ENCODE measurements at regions not wholly inside any gene's neighbourhood (a gene's known extent, or its start where the extent isn't known, plus 50 kb on each side); places are given as distances from the start of the nearest gene placed in this dataset.

GRCh38 chr2:215615067-215615802 is 179.4 kb upstream of the FN1 start:
- TF ChIP-seq CTCF (IDR thresholded peaks at IDR 0.05; ENCODE audit: low read depth, low read length, missing control alignments), result no peak
- H3K4me3 ChIP-seq (replicated peaks; ENCODE audit: low read depth, low read length), result no peak overlapping the region
- DNase-seq (ENCODE audit: extremely low read depth, low read depth), result no peak

DNA sequence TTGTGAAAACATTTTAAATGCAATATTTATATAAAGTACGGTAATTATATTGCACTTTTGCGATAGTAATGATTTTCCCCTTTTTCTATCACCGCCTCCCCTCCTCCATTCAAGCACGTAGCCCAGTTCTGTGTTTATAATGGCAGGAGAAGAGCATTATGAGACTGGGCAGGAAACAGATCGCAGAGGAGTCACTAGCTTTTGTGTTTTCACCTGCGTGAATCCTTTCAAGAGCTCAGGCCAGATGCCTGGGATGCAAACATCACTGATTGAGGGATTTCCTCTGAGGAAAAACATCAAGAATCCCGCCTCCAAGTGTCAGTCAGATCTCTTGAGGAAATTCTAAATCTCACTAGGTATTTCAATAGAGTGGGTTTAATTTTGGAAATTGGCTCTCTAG is 178.4 kb upstream of the FN1 start:
- no peak for TF ChIP-seq CTCF (IDR thresholded peaks at IDR 0.05; ENCODE audit: low read depth, low read length, missing control alignments)

DNA sequence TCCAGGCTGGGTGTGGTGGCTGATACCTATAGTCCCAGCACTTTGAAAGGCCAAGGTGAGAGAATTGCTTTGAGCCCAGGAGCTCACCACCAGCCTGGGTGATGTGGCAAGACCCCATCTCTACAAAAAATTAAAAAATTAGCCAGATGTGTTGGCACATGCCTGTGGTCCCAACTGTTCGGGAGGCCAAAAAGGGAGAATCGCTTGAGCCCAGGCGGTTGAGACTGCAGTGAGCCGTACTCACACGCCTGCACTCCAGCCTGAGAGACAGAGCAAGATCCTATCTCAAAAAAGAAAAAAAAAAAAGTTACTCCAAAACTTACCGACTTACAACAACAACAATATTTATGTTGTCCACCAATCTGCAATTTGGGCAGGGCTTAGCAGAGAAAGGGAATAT is 178.0 kb upstream of the FN1 start:
- no peak overlapping the region for H3K4me3 ChIP-seq (replicated peaks; ENCODE audit: low read depth, low read length)
- no peak for DNase-seq (ENCODE audit: extremely low read depth, low read depth)
- no peak for TF ChIP-seq CTCF (IDR thresholded peaks at IDR 0.05; ENCODE audit: low read depth, low read length, missing control alignments)

More for the DNA sequence above, 178.4 kb upstream of the FN1 start:
- no peak for DNase-seq (ENCODE audit: extremely low read depth, low read depth)
- no peak overlapping the region for H3K4me3 ChIP-seq (replicated peaks; ENCODE audit: low read depth, low read length)

GRCh38 chr2:215613280-215613679 is 177.4 kb upstream of the FN1 start:
- no peak for DNase-seq (ENCODE audit: extremely low read depth, low read depth)
- H3K4me3 ChIP-seq (replicated peaks; ENCODE audit: low read depth, low read length), result no peak overlapping the region
- TF ChIP-seq CTCF (IDR thresholded peaks at IDR 0.05; ENCODE audit: low read depth, low read length, missing control alignments), result no peak

GRCh38 chr2:215612786-215613185 is 176.9 kb upstream of the FN1 start:
- TF ChIP-seq CTCF (IDR thresholded peaks at IDR 0.05; ENCODE audit: low read depth, low read length, missing control alignments), result no peak
- H3K4me3 ChIP-seq (replicated peaks; ENCODE audit: low read depth, low read length), result no peak overlapping the region
- no peak for DNase-seq (ENCODE audit: extremely low read depth, low read depth)

DNA sequence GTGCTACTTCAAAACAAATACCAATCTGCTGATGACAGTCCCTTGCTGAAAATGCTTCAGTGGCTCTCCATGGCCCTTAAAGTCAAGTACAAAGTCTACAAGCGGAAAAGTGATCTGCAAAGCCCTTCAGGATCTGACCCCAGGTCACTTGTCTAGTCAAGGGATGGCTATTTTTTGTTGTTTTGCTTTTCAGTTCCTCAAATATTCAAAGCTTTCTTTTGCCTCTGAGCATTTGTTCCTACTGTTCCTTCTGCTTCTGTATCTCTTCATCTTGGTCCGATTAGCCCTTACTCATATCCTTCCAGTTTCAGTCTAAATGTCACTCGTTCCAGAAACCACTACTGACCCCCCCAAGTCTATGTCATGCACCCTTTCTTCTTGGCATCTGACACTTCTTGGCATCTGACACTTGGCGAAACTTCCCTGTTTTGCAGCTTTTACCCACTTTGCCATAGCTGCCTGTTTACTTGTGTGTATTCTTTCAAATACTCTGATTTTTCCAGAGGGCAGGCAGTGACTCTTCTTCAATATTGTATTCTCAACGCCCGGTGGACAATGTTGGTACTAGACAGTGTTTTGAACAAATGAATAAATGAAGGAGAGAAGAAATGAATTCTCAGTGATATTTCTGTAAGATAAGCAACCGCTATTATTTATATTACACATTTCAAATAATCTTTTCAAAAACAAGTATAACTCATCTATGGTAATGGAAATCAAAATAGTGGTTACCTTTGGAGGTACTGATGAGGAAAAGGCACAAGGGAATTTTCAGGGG is 175.9 kb upstream of the FN1 start:
- no peak for TF ChIP-seq CTCF (IDR thresholded peaks at IDR 0.05; ENCODE audit: low read depth, low read length, missing control alignments)
- DNase-seq (ENCODE audit: extremely low read depth, low read depth), result no peak
- no peak overlapping the region for H3K4me3 ChIP-seq (replicated peaks; ENCODE audit: low read depth, low read length)
